GM18508 (cell line): ENCODE measurements at regions not wholly inside any gene's neighbourhood (a gene's known extent, or its start where the extent isn't known, plus 50 kb on each side); places are given as distances from the start of the nearest gene placed in this dataset.

Source experiments
- ATAC-seq: cut with Tn5 transposase; IDR thresholded peaks from one replicate; pipeline ENCODE4 v1.9.1; 2021; ENCODE audit warnings: moderate number of reproducible peaks; ENCODE audit not compliant: insufficient read depth, unreplicated experiment

- ATAC-seq = no peak
Measured at GRCh38 chr11:115555336-115556090, 51.3 kb upstream of the CADM1 start.
